ENCODE measurements at regions not wholly inside any gene's neighbourhood (a gene's known extent, or its start where the extent isn't known, plus 50 kb on each side); places are given as distances from the start of the nearest gene placed in this dataset.
"Not testable (repeated sequence)": the region's sequence is repeated elsewhere in the genome, so short reads cannot be mapped to it uniquely, and the experiment has no call there.

GRCh38 chr9:30140407-30140806, 2244.0 kb upstream of the ACO1 start:
- no peak for DNase-seq (ENCODE audit: low read depth)

GRCh38 chr9:30160570-30160969, 2223.9 kb upstream of the ACO1 start:
- no peak for DNase-seq (ENCODE audit: low read depth)

- DNase-seq (ENCODE audit: low read depth) = no peak
Measured at GRCh38 chr9:30172206-30172605, 2212.2 kb upstream of the ACO1 start.

- no peak for DNase-seq (ENCODE audit: low read depth)
Measured at GRCh38 chr9:30178610-30179009, 2205.8 kb upstream of the ACO1 start.

- no peak for DNase-seq (ENCODE audit: low read depth)
Measured at GRCh38 chr9:30193421-30193820, 2191.0 kb upstream of the ACO1 start.

GRCh38 chr9:30196941-30197340, 2187.5 kb upstream of the ACO1 start:
- no peak for DNase-seq (ENCODE audit: low read depth)

- no peak for DNase-seq (ENCODE audit: low read depth)
Measured at GRCh38 chr9:30197453-30197852, 2187.0 kb upstream of the ACO1 start.

GRCh38 chr9:30197954-30198353, 2186.5 kb upstream of the ACO1 start:
- DNase-seq (ENCODE audit: low read depth) = no peak

GRCh38 chr9:30198463-30199309, 2185.8 kb upstream of the ACO1 start:
- DNase-seq (ENCODE audit: low read depth) = no peak

- no peak for DNase-seq (ENCODE audit: low read depth)
Measured at GRCh38 chr9:30201024-30201423, 2183.4 kb upstream of the ACO1 start.

- DNase-seq (ENCODE audit: low read depth) = no peak
Measured at GRCh38 chr9:30235068-30235467, 2149.4 kb upstream of the ACO1 start.

GRCh38 chr9:30235564-30235963, 2148.9 kb upstream of the ACO1 start:
- no peak for DNase-seq (ENCODE audit: low read depth)

- no peak for DNase-seq (ENCODE audit: low read depth)
Measured at GRCh38 chr9:30239878-30240277, 2144.6 kb upstream of the ACO1 start.

GRCh38 chr9:30243467-30243866, 2141.0 kb upstream of the ACO1 start:
- no peak for DNase-seq (ENCODE audit: low read depth)

- no peak for DNase-seq (ENCODE audit: low read depth)
Measured at GRCh38 chr9:30244877-30245276, 2139.6 kb upstream of the ACO1 start.

GRCh38 chr9:30250872-30251271, 2133.6 kb upstream of the ACO1 start:
- DNase-seq (ENCODE audit: low read depth) = no peak

- no peak for DNase-seq (ENCODE audit: low read depth)
Measured at GRCh38 chr9:30258094-30258493, 2126.3 kb upstream of the ACO1 start.

- no peak for DNase-seq (ENCODE audit: low read depth)
Measured at GRCh38 chr9:30280229-30280900, 2104.1 kb upstream of the ACO1 start.

GRCh38 chr9:30289435-30289834, 2095.0 kb upstream of the ACO1 start:
- DNase-seq (ENCODE audit: low read depth) = no peak

GRCh38 chr9:30292026-30292425, 2092.4 kb upstream of the ACO1 start:
- not testable (repeated sequence) for DNase-seq (ENCODE audit: low read depth)

- no peak for DNase-seq (ENCODE audit: low read depth)
Measured at GRCh38 chr9:30293231-30293630, 2091.2 kb upstream of the ACO1 start.

GRCh38 chr9:30299126-30299780, 2085.2 kb upstream of the ACO1 start:
- no peak for DNase-seq (ENCODE audit: low read depth)

Data from stimulated activated CD4-positive, alpha-beta T cell treated with anti-CD3 and anti-CD28 coated beads, Interleukin-2, amount 100 ng/mL, for 4 hours (primary cell).